Neural progenitor cell (in vitro differentiated cells): ENCODE measurements at regions not wholly inside any gene's neighbourhood (a gene's known extent, or its start where the extent isn't known, plus 50 kb on each side); places are given as distances from the start of the nearest gene placed in this dataset.
A peak's percentile ranks its signal among the peaks of the same experiment; 100 is the strongest.

Experiments used
- DNase-seq: peaks from one replicate; pipeline ENCODE4 v3.0.0-alpha.2; 2016; ENCODE audit warnings: low spot score
- H2AFZ ChIP-seq: fragments of 200-600 bp; sonication (generic); replicated peaks from 2 replicates; pipeline ENCODE4 v1.6.1; 2016; ENCODE audit warnings: antibody characterized with exemption
- H3F3A ChIP-seq: fragments of 200-600 bp; sonication (generic); 2 replicates; pipeline ENCODE4 v1.6.1; 2016; ENCODE audit warnings: antibody characterized with exemption, low read depth
- H3K27ac ChIP-seq: fragments of 200-600 bp; sonication (generic); 2 replicates; pipeline ENCODE4 v1.5.1; 2016; ENCODE audit warnings: mild to moderate bottlenecking
- H3K27me3 ChIP-seq: fragments of 200-600 bp; sonication (generic); 2 replicates; pipeline ENCODE4 v1.6.1; 2016; ENCODE audit warnings: mild to moderate bottlenecking, moderate library complexity
- H3K36me3 ChIP-seq: fragments of 200-600 bp; sonication (generic); 2 replicates; pipeline ENCODE4 v1.5.1; 2016
- H3K4me1 ChIP-seq: fragments of 200-600 bp; sonication (generic); 2 replicates; pipeline ENCODE4 v1.6.1; 2016; ENCODE audit warnings: mixed run types
- H3K4me2 ChIP-seq: fragments of 200-600 bp; sonication (generic); 2 replicates; pipeline ENCODE4 v1.6.1; 2016
- H3K4me3 ChIP-seq: fragments of 200-600 bp; sonication (generic); 2 replicates; pipeline ENCODE4 v1.5.1; 2016
- H3K79me2 ChIP-seq: fragments of 200-600 bp; sonication (generic); 2 replicates; pipeline ENCODE4 v1.6.1; 2016; ENCODE audit warnings: low read depth
- H3K9ac ChIP-seq: fragments of 200-600 bp; sonication (generic); 2 replicates; pipeline ENCODE4 v1.6.1; 2016
- H3K9me3 ChIP-seq: fragments of 200-600 bp; sonication (generic); 2 replicates; pipeline ENCODE4 v1.5.1; 2016; ENCODE audit warnings: low read depth
- H4K20me1 ChIP-seq: fragments of 200-600 bp; sonication (generic); 2 replicates; pipeline ENCODE4 v1.6.1; 2016; ENCODE audit warnings: low read depth
- H3K27ac Mint-ChIP-seq: 3 replicates; pipeline ENCODE4 v1.8.0; 2021; ENCODE audit warnings: mixed read lengths
- H3K27me3 Mint-ChIP-seq: 2 replicates; pipeline ENCODE4 v1.8.0; 2022; ENCODE audit warnings: low read depth, mild to moderate bottlenecking, inconsistent platforms, moderate library complexity, mixed read lengths; ENCODE audit not compliant: insufficient read depth
- H3K36me3 Mint-ChIP-seq: 3 replicates; pipeline ENCODE4 v1.8.0; 2021; ENCODE audit warnings: mixed read lengths
- H3K4me1 Mint-ChIP-seq: 3 replicates; pipeline ENCODE4 v1.8.0; 2021; ENCODE audit warnings: mixed read lengths
- H3K4me3 Mint-ChIP-seq: 3 replicates; pipeline ENCODE4 v1.8.0; 2021; ENCODE audit warnings: mild to moderate bottlenecking, moderate library complexity, mixed read lengths
- H3K9me3 Mint-ChIP-seq: 3 replicates; pipeline ENCODE4 v1.8.0; 2020; ENCODE audit warnings: mixed read lengths
- EZH2 ChIP-seq: fragments of 200-600 bp; sonication (generic); IDR thresholded peaks from 2 replicates; pipeline ENCODE4 v1.6.1; 2017; ENCODE audit warnings: antibody characterized with exemption, mild to moderate bottlenecking, moderate library complexity
- EZH2phosphoT487 ChIP-seq: fragments of 200-600 bp; sonication (generic); IDR thresholded peaks from 2 replicates; pipeline ENCODE4 v1.6.1; 2017; ENCODE audit warnings: antibody characterized with exemption
- TF ChIP-seq, protein P1 (sequence below): fragments of 200-600 bp; sonication (generic); IDR thresholded peaks from 2 replicates; pipeline ENCODE4 v1.5.1; 2017; ENCODE audit warnings: antibody characterized with exemption, mild to moderate bottlenecking

DNA sequence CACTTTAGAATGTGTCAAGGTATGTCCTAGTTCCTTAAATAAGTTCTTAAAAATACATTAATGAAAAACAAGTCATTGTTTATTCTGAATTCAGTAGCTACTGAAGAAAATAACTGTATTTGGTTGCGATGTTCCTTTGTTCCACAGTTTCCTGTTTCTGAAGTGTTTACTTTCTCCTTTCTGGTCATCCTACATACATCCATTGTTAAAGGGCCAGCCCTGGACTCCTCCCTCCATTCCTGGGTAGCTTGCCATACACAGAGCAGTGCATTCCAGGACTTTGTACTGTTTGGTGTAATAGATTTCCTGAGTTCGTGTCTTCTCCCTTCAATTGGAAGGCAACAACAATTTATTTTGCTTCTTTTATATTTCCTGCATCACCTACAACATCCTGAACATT is 845.4 kb upstream of the CXADR start:
- Histone ChIP-seq H3K4me3 (no peak overlapping the region), H3K79me2 (no peaks in the 10 kb centered on the region), H3K27me3 (no peaks in the 10 kb centered on the region), H3F3A (no peaks in the 10 kb centered on the region), H3K9ac (no peak overlapping the region), H3K9me3 (no peaks in the 10 kb centered on the region), H3K27ac (no peak overlapping the region), H3K4me1 (no peaks in the 10 kb centered on the region), H3K36me3 (no peaks in the 10 kb centered on the region), H3K4me2 (no peak overlapping the region), H4K20me1 (no peaks in the 10 kb centered on the region), H2AFZ (peak overlapping the region; percentile 26)
- no peak for TF ChIP-seq EZH2
- TF ChIP-seq, protein P1, sequence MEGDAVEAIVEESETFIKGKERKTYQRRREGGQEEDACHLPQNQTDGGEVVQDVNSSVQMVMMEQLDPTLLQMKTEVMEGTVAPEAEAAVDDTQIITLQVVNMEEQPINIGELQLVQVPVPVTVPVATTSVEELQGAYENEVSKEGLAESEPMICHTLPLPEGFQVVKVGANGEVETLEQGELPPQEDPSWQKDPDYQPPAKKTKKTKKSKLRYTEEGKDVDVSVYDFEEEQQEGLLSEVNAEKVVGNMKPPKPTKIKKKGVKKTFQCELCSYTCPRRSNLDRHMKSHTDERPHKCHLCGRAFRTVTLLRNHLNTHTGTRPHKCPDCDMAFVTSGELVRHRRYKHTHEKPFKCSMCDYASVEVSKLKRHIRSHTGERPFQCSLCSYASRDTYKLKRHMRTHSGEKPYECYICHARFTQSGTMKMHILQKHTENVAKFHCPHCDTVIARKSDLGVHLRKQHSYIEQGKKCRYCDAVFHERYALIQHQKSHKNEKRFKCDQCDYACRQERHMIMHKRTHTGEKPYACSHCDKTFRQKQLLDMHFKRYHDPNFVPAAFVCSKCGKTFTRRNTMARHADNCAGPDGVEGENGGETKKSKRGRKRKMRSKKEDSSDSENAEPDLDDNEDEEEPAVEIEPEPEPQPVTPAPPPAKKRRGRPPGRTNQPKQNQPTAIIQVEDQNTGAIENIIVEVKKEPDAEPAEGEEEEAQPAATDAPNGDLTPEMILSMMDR = no peak
- no peak for TF ChIP-seq EZH2phosphoT487
- no peak overlapping the region for H3K27ac Mint-ChIP-seq
- H3K4me1 Mint-ChIP-seq = no peaks in the 10 kb centered on the region
- H3K27me3 Mint-ChIP-seq = no peaks in the 10 kb centered on the region
- no peak overlapping the region for H3K4me3 Mint-ChIP-seq
- H3K9me3 Mint-ChIP-seq = peaks cover 5% of the 10 kb centered on the region
- DNase-seq = no peak
- no peaks in the 10 kb centered on the region for H3K36me3 Mint-ChIP-seq

DNA sequence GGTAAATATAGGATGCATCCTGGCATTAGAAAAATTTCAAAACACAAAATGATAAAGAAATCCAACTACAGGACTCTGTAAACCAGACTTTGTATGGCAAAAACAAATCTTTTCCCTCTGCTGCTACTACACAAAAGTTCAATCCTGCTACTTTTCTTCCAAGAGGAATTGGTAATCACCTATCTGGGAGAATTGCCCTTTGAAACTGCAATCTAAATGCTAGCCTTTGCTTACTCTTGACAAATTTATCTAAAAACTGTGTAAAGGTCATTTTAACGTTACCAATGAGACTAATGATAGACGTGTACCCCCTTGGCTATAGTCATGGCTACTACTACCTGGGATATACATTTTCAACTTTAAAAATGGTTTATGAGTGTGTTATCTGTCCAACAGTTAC is 837.9 kb upstream of the CXADR start:
- H3K4me3 Mint-ChIP-seq = no peak overlapping the region
- H3K27ac ChIP-seq = no peak overlapping the region
- no peak overlapping the region for H3K4me2 ChIP-seq
- H3K9me3 ChIP-seq = no peaks in the 10 kb centered on the region
- no peaks in the 10 kb centered on the region for H3K79me2 ChIP-seq
- H3K4me1 ChIP-seq = no peaks in the 10 kb centered on the region
- H3K36me3 ChIP-seq = no peaks in the 10 kb centered on the region
- no peak overlapping the region for H3K27ac Mint-ChIP-seq
- no peaks in the 10 kb centered on the region for H3K27me3 Mint-ChIP-seq
- H4K20me1 ChIP-seq = no peaks in the 10 kb centered on the region
- no peaks in the 10 kb centered on the region for H3K4me1 Mint-ChIP-seq
- no peaks in the 10 kb centered on the region for H3K36me3 Mint-ChIP-seq
- no peaks in the 10 kb centered on the region for H3K27me3 ChIP-seq
- TF ChIP-seq, protein P1 = no peak
- TF ChIP-seq EZH2phosphoT487 = no peak
- TF ChIP-seq EZH2 = no peak
- no peaks in the 10 kb centered on the region for H3K9me3 Mint-ChIP-seq
- no peak for DNase-seq
- no peak overlapping the region for H3K9ac ChIP-seq
- no peak overlapping the region for H3K4me3 ChIP-seq
- H3F3A ChIP-seq = no peaks in the 10 kb centered on the region
- H2AFZ ChIP-seq = no peak overlapping the region

DNA sequence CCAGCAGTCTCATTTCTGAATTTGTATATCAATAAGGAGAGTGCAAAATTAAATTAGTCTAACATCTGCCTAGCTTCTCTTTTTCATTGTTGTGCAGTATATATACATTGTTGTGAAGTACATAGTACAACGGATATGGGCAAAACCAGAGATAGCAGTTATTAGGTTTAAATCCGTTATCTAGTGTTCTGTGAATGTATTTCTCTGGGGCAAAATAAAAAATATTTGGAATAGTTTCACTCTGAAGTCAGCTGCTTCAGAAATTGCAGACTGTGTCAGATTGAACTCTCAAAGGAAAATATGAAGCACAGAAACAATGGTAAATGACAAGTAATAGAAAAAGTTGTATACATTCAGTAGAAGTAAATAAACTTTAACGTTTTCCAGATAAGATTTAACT is 836.5 kb upstream of the CXADR start:
- H4K20me1 ChIP-seq = no peaks in the 10 kb centered on the region
- Mint-ChIP-seq H3K4me1 (no peaks in the 10 kb centered on the region), H3K36me3 (no peaks in the 10 kb centered on the region), H3K9me3 (peaks cover 5% of the 10 kb centered on the region), H3K4me3 (no peak overlapping the region), H3K27ac (no peak overlapping the region), H3K27me3 (no peaks in the 10 kb centered on the region)
- no peak overlapping the region for H2AFZ ChIP-seq
- DNase-seq = no peak
- no peak overlapping the region for H3K27ac ChIP-seq
- H3K36me3 ChIP-seq = no peaks in the 10 kb centered on the region
- no peak overlapping the region for H3K9ac ChIP-seq
- H3K4me2 ChIP-seq = no peak overlapping the region
- no peaks in the 10 kb centered on the region for H3K79me2 ChIP-seq
- H3K9me3 ChIP-seq = no peaks in the 10 kb centered on the region
- H3K27me3 ChIP-seq = no peaks in the 10 kb centered on the region
- no peaks in the 10 kb centered on the region for H3K4me1 ChIP-seq
- no peak overlapping the region for H3K4me3 ChIP-seq
- H3F3A ChIP-seq = no peaks in the 10 kb centered on the region
- TF ChIP-seq, protein P1 = no peak
- TF ChIP-seq EZH2 (no peak), EZH2phosphoT487 (no peak)
